Activated naive CD4-positive, alpha-beta T cell treated with anti-CD3 and anti-CD28 coated beads, Interleukin-2, amount 50 U/mL, for 24 hours (primary cell): ENCODE measurements at regions not wholly inside any gene's neighbourhood (a gene's known extent, or its start where the extent isn't known, plus 50 kb on each side); places are given as distances from the start of the nearest gene placed in this dataset.
A peak's percentile ranks its signal among the peaks of the same experiment; 100 is the strongest.

Experiments
- H3K27ac Mint-ChIP-seq: one replicate; pipeline ENCODE4 v1.8.0; 2021; ENCODE audit warnings: mild to moderate bottlenecking, mixed read lengths
- H3K27me3 Mint-ChIP-seq: one replicate; pipeline ENCODE4 v1.8.0; 2021; ENCODE audit warnings: mixed read lengths
- H3K36me3 Mint-ChIP-seq: one replicate; pipeline ENCODE4 v1.8.0; 2021; ENCODE audit warnings: mixed read lengths
- H3K4me1 Mint-ChIP-seq: one replicate; pipeline ENCODE4 v1.8.0; 2021; ENCODE audit warnings: mixed read lengths
- H3K4me3 Mint-ChIP-seq: one replicate; pipeline ENCODE4 v1.8.0; 2021; ENCODE audit warnings: mild to moderate bottlenecking, mixed read lengths
- H3K9me3 Mint-ChIP-seq: one replicate; pipeline ENCODE4 v1.8.0; 2021; ENCODE audit warnings: mixed read lengths

DNA sequence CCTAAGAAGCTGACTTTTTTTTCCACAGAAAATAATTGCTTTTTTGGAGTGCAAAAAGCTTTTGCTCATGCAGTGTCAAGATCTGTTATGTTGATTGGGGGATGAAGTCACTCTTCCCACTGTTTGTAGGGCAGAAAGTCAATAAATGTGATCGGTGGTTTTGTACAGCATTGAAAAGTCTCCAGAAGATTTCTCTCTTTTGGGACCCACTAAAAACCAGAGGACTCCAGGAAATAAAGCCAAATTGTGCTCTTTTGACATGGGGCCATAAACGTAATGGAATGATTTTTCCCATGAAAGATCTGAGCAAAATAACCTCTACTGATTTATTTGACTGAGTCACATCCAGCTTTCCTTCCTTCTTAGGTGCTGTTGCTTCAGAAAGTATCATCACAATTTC lies 122.5 kb downstream of the SNAPC1 start:
- peaks cover 9% of the 10 kb centered on the region for H3K4me1 Mint-ChIP-seq
- H3K27me3 Mint-ChIP-seq, result peaks cover 11% of the 10 kb centered on the region
- no peak overlapping the region for H3K27ac Mint-ChIP-seq
- H3K9me3 Mint-ChIP-seq, result peaks cover 4% of the 10 kb centered on the region
- no peak overlapping the region for H3K4me3 Mint-ChIP-seq
- no peaks in the 10 kb centered on the region for H3K36me3 Mint-ChIP-seq

DNA sequence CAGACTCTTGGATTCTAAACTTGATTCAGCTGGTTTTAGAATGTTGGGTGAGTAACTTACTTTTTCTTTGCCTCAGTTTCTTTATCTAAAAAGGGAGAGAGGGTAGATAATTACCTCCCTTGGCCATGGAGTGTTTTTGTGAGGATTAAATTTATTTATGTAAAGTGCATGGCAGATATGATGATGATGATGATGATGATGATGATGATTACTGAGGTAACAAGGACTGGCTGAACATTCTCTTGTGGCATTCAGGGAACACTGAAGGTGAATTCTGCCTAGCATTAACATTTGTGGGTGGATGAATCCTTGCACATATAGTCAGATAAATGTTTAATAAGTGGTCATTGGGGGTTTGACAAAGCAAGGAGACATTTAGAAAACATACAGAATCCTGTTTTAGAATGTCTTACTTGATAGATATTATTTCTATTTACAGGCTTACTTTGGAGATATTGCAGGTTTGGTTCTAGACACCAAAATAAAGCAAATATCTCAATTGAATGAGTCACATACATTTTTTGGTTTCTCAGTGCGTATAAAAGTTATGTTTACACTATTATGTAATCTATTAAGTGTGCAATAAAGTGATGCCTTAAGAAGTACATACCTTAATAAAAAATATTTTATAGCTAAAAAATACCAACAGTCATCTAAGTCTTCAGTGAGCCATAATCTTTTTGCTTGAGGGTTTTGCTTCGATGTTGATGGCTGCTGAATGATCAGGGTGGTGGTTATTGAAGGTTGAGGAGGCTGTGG lies 123.2 kb downstream of the SNAPC1 start:
- no peaks in the 10 kb centered on the region for H3K36me3 Mint-ChIP-seq
- H3K9me3 Mint-ChIP-seq, result peaks cover 4% of the 10 kb centered on the region
- peaks cover 9% of the 10 kb centered on the region for H3K27me3 Mint-ChIP-seq
- H3K27ac Mint-ChIP-seq, result no peak overlapping the region
- H3K4me3 Mint-ChIP-seq, result no peak overlapping the region
- H3K4me1 Mint-ChIP-seq, result peaks cover 15% of the 10 kb centered on the region

DNA sequence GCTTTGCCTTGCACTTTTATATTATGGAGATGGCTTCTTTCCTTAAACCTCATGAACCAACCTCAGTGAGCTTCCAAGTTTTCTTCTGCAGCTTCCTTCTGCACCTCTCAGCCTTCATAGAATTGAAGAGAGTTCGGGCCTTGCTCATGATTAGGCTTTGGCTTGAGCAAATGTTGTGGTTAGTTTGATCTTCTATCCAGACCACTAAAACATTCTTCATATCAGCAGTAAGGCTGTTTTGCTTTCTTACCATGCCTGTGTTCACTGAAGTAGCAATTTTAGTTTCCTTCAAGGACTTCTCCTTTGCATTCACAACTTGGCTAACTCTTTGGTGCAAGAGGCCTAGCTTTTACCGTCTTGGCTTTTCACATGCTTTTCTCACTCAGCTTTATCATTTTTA lies 125.4 kb downstream of the SNAPC1 start:
- H3K27me3 Mint-ChIP-seq, result peaks cover 6% of the 10 kb centered on the region
- no peak overlapping the region for H3K4me3 Mint-ChIP-seq
- no peaks in the 10 kb centered on the region for H3K36me3 Mint-ChIP-seq
- peaks cover 24% of the 10 kb centered on the region for H3K4me1 Mint-ChIP-seq
- no peak overlapping the region for H3K27ac Mint-ChIP-seq
- peaks cover 4% of the 10 kb centered on the region for H3K9me3 Mint-ChIP-seq

- Mint-ChIP-seq H3K9me3 (no peaks in the 10 kb centered on the region), H3K36me3 (no peaks in the 10 kb centered on the region), H3K4me3 (peak overlapping the region; percentile 63), H3K27ac (peak overlapping the region; percentile 94), H3K4me1 (peaks cover 24% of the 10 kb centered on the region), H3K27me3 (no peaks in the 10 kb centered on the region)
Observed at GRCh38 chr14:61889914-61890351, 127.7 kb downstream of the SNAPC1 start.

DNA sequence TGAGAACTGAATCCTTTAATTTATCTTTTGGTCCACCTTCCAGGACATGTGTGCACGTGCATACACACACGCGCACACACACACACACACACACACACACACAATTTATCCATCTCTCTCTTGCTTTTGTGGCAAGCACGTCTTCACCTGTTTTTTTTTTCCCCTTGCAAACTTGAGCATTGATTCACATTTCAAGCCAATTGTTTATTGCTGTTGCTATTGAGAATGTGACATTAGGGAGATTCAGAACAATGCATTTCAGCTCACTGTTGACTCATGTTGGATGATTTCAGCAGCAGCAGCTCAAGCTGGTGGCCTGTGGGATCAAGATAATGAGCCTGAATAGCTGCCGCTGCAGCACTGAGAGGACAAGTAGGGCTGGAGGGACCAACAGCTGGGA lies 128.9 kb downstream of the SNAPC1 start:
- no peaks in the 10 kb centered on the region for H3K27me3 Mint-ChIP-seq
- no peak overlapping the region for H3K4me3 Mint-ChIP-seq
- H3K4me1 Mint-ChIP-seq, result peaks cover 24% of the 10 kb centered on the region
- peak overlapping the region; percentile 48 for H3K27ac Mint-ChIP-seq
- H3K36me3 Mint-ChIP-seq, result no peaks in the 10 kb centered on the region
- no peaks in the 10 kb centered on the region for H3K9me3 Mint-ChIP-seq

GRCh38 chr14:61891810-61892209 lies 129.6 kb downstream of the SNAPC1 start:
- no peaks in the 10 kb centered on the region for H3K9me3 Mint-ChIP-seq
- H3K27me3 Mint-ChIP-seq, result no peaks in the 10 kb centered on the region
- no peak overlapping the region for H3K4me3 Mint-ChIP-seq
- H3K4me1 Mint-ChIP-seq, result peaks cover 24% of the 10 kb centered on the region
- H3K36me3 Mint-ChIP-seq, result no peaks in the 10 kb centered on the region
- no peak overlapping the region for H3K27ac Mint-ChIP-seq

DNA sequence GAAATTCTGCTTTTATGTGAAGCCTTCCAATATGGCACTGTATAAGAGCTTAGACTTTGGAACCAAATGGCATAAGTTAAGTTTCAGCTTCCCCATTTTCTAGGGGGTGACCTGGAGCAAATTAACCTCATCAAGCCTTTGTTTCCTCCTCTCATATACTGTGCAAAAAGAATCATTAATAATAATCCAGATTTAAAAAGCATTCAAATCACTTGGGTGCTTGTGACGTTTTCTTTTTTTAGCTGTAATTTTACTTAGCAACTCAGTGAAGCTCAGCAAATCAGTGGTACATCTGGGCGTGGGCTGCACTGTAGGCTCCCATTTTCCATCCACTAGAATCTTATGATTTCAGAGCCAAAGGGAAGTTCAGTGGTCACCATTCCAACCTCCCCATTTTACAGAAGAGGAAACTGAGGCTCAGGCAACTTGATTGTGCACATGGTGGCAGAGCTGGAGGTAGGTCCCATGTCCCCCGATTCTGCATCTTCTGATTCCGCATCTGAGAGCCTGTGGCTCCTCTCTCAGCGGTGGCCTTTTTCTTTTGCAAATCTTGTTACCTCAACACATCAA lies 131.2 kb downstream of the SNAPC1 start:
- H3K9me3 Mint-ChIP-seq, result no peaks in the 10 kb centered on the region
- H3K27ac Mint-ChIP-seq, result no peak overlapping the region
- peaks cover 24% of the 10 kb centered on the region for H3K4me1 Mint-ChIP-seq
- no peaks in the 10 kb centered on the region for H3K27me3 Mint-ChIP-seq
- H3K4me3 Mint-ChIP-seq, result no peak overlapping the region
- H3K36me3 Mint-ChIP-seq, result no peaks in the 10 kb centered on the region

DNA sequence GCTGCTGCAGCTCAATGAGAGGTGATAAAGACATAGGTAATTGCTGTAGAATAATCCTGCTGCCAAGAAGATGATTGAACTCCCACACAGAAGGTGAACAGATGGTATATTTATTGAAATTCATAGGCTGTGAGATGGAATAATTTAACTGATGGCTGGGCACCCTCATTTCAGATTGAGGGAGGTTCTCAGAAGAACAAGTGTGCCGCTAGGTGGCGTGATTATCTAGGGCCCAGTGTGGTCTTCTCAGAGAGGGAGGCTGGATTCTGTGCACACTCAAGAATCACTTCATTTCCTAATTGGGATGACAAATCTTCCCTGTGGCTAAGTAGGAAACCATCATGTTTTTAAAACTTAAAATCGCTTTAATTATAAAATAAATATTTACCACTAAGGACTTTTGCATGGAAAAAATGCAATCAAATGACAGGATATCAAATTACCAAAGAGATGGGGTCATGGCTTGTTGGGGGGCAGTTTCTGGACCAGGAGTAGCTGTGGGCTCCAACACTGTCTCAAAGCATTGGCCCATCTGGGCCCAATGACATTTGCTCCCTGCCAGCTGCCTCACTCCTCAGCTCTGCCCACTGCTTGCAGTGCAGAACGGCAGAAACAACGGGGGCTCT lies 132.3 kb downstream of the SNAPC1 start:
- H3K4me3 Mint-ChIP-seq, result no peak overlapping the region
- H3K27ac Mint-ChIP-seq, result no peak overlapping the region
- no peaks in the 10 kb centered on the region for H3K36me3 Mint-ChIP-seq
- no peaks in the 10 kb centered on the region for H3K27me3 Mint-ChIP-seq
- H3K9me3 Mint-ChIP-seq, result no peaks in the 10 kb centered on the region
- peaks cover 17% of the 10 kb centered on the region for H3K4me1 Mint-ChIP-seq

- no peaks in the 10 kb centered on the region for H3K9me3 Mint-ChIP-seq
- no peaks in the 10 kb centered on the region for H3K4me1 Mint-ChIP-seq
- H3K36me3 Mint-ChIP-seq, result no peaks in the 10 kb centered on the region
- no peak overlapping the region for H3K27ac Mint-ChIP-seq
- no peak overlapping the region for H3K4me3 Mint-ChIP-seq
- no peaks in the 10 kb centered on the region for H3K27me3 Mint-ChIP-seq
Observed at GRCh38 chr14:61897300-61897699, 135.1 kb downstream of the SNAPC1 start.

DNA sequence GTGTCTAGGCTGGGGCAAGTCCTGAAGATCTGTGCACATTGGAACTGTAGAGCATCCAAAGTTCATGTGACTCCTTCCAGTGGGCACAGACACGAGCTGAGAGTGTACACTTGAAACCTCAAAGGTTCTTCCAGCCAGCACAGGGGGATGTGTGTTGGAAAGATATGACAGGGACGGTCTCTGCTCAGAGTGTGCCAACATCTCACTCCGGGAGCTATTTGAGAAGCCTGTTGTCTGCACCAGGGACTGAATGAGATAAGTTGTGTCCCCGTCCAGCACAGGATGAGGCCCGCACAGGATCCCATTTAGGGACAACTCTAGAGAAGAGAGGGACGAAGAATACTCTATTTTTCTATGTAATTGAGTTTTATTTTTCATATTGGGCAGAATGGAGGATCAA lies 136.3 kb downstream of the SNAPC1 start:
- Mint-ChIP-seq H3K27ac (no peak overlapping the region), H3K4me3 (no peak overlapping the region), H3K9me3 (no peaks in the 10 kb centered on the region)

DNA sequence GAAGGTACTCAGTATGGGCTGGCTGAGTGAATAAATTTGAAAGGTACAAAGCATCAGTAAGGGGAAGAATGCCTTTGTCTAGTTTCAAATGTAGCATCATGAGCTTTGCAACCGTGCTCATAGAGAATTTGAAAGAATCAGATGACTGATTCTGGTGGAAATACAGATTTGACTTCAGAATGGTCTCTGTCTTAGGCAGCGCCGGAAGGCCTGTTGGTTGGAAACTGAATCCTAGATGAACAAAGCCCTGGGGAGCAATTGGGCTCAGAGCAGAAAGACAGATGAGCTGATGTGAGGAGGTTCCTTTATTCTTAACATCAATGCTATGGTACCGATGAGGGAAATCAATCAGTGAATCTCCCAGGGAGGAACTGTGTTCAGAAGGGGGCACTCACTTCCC lies 137.3 kb downstream of the SNAPC1 start:
- no peak overlapping the region for H3K4me3 Mint-ChIP-seq
- H3K4me1 Mint-ChIP-seq, result no peaks in the 10 kb centered on the region
- no peaks in the 10 kb centered on the region for H3K9me3 Mint-ChIP-seq
- no peak overlapping the region for H3K27ac Mint-ChIP-seq
- H3K36me3 Mint-ChIP-seq, result no peaks in the 10 kb centered on the region
- no peaks in the 10 kb centered on the region for H3K27me3 Mint-ChIP-seq

More for the DNA sequence above, 136.3 kb downstream of the SNAPC1 start:
- H3K4me1 Mint-ChIP-seq, result no peaks in the 10 kb centered on the region
- H3K36me3 Mint-ChIP-seq, result no peaks in the 10 kb centered on the region
- H3K27me3 Mint-ChIP-seq, result no peaks in the 10 kb centered on the region

DNA sequence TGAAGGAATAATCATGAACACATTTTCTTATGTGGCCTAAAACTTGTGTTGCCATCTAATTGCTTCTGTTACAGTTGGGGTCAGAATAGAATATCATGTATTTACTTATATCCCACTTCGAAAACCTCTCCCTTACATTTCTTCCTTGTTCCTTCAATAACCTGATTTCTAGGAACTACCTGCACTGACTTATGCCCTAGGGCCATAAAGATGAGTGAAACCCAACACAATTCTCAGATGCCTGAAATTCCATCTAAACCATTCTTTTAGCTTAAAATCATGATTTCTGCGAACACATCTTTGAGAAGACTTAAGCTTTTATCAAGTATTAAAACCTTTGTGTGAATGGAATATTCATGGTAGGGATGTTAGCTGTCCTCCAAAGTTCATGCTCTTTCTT lies 142.7 kb downstream of the SNAPC1 start:
- H3K27ac Mint-ChIP-seq, result no peak overlapping the region
- no peak overlapping the region for H3K4me3 Mint-ChIP-seq
- H3K27me3 Mint-ChIP-seq, result peaks cover 4% of the 10 kb centered on the region
- H3K4me1 Mint-ChIP-seq, result no peaks in the 10 kb centered on the region
- no peaks in the 10 kb centered on the region for H3K9me3 Mint-ChIP-seq
- H3K36me3 Mint-ChIP-seq, result no peaks in the 10 kb centered on the region

DNA sequence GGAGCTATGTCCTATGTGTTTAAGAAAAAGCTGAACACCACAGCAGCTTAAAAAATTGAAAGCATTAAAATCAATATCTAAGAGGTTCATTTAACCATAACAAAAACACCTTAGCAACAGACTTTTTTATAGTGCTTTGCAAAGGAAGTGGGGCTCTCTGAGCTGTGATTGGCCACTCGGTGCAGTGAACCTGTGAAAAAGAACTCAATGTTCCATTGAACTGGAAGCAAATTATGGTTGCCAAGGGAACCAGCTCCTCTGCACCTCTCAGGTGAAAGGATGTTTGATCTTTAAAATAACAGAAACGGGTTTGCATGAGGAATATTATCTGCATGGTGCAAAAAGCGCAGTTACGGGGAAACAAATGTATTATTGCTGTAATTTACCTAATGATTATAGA lies 149.4 kb downstream of the SNAPC1 start:
- Mint-ChIP-seq H3K9me3 (no peaks in the 10 kb centered on the region), H3K27me3 (peaks cover 1% of the 10 kb centered on the region), H3K27ac (peak overlapping the region; percentile 42), H3K36me3 (no peaks in the 10 kb centered on the region), H3K4me3 (no peak overlapping the region), H3K4me1 (peaks cover 15% of the 10 kb centered on the region)

GRCh38 chr14:61918998-61919397 lies 156.8 kb downstream of the SNAPC1 start:
- no peak overlapping the region for H3K4me3 Mint-ChIP-seq
- peaks cover 9% of the 10 kb centered on the region for H3K27me3 Mint-ChIP-seq
- H3K4me1 Mint-ChIP-seq, result no peaks in the 10 kb centered on the region
- no peaks in the 10 kb centered on the region for H3K36me3 Mint-ChIP-seq
- no peaks in the 10 kb centered on the region for H3K9me3 Mint-ChIP-seq
- no peak overlapping the region for H3K27ac Mint-ChIP-seq

DNA sequence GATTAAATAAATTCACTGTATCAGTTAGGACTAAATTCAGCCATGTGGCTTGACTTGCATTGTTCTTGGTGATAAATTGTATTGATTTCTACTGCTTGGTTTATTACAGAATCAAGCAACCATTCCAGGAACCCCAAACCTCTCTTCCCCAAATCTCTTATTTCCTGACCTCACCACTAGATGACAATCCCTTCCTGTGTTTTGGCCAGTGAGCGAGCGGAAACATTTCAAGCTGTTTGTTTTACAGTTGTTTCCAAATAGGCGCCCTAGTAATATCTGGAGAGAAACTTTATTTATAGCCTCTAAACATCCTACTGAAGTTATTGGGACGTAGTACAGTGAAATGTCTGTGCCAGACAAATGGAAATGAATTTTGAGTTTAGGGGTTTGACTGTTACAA lies 161.1 kb downstream of the SNAPC1 start:
- no peaks in the 10 kb centered on the region for H3K36me3 Mint-ChIP-seq
- H3K4me3 Mint-ChIP-seq, result no peak overlapping the region
- H3K27ac Mint-ChIP-seq, result no peak overlapping the region
- H3K9me3 Mint-ChIP-seq, result no peaks in the 10 kb centered on the region
- no peaks in the 10 kb centered on the region for H3K4me1 Mint-ChIP-seq
- H3K27me3 Mint-ChIP-seq, result peaks cover 8% of the 10 kb centered on the region

DNA sequence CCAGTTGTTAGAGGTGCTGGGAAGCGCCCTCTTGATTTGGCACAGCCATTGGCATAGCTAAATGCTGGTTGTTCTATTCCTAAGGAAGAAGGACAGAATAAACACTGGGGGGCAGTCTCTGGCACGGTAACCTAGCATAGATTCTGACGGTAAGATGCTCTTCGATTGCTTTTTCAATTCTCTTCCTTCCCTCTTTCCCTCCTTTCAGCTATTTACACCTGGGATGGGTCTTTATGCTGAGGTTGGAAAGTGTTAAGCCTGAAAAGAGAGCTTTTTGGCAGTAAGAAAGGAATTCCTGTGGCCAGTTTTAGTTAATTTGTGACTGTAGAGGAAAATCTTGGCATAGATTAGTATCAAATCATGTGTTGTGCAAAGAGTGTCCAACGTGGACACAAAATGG lies 162.8 kb downstream of the SNAPC1 start:
- no peak overlapping the region for H3K27ac Mint-ChIP-seq
- peaks cover 8% of the 10 kb centered on the region for H3K27me3 Mint-ChIP-seq

More for the DNA sequence above, 162.8 kb downstream of the SNAPC1 start:
- Mint-ChIP-seq H3K4me3 (no peak overlapping the region), H3K36me3 (no peaks in the 10 kb centered on the region), H3K4me1 (no peaks in the 10 kb centered on the region), H3K9me3 (no peaks in the 10 kb centered on the region)
